ENCODE measurements at regions not wholly inside any gene's neighbourhood (a gene's known extent, or its start where the extent isn't known, plus 50 kb on each side); places are given as distances from the start of the nearest gene placed in this dataset.

- no peaks in the 10 kb centered on the region for H3K36me3 ChIP-seq
- TF ChIP-seq POLR2A (IDR thresholded peaks at IDR 0.05) (no peak), POLR2AphosphoS5 (IDR thresholded peaks at IDR 0.05) (no peak)
- TF ChIP-seq, protein P1, sequence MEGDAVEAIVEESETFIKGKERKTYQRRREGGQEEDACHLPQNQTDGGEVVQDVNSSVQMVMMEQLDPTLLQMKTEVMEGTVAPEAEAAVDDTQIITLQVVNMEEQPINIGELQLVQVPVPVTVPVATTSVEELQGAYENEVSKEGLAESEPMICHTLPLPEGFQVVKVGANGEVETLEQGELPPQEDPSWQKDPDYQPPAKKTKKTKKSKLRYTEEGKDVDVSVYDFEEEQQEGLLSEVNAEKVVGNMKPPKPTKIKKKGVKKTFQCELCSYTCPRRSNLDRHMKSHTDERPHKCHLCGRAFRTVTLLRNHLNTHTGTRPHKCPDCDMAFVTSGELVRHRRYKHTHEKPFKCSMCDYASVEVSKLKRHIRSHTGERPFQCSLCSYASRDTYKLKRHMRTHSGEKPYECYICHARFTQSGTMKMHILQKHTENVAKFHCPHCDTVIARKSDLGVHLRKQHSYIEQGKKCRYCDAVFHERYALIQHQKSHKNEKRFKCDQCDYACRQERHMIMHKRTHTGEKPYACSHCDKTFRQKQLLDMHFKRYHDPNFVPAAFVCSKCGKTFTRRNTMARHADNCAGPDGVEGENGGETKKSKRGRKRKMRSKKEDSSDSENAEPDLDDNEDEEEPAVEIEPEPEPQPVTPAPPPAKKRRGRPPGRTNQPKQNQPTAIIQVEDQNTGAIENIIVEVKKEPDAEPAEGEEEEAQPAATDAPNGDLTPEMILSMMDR (IDR thresholded peaks at IDR 0.05): no peak
- H3K27ac ChIP-seq: no peak overlapping the region
- H3K9me3 ChIP-seq: no peaks in the 10 kb centered on the region
- intact Hi-C loops (cut with DNase I): no loop called here
- no peaks in the 10 kb centered on the region for H3K4me1 ChIP-seq (replicated peaks)
- no peak overlapping the region for H3K4me3 ChIP-seq
- WGBS: 95% methylated on average over 9 of the region's 9 CpGs
- H3K27me3 ChIP-seq (replicated peaks; ENCODE audit: insufficient read depth): no peaks in the 10 kb centered on the region
- DNase-seq (ENCODE audit: low spot score): no peak
These were observed 220.5 kb upstream of the SLCO3A1 start for GRCh38 chr15:91632981-91633380.

DNA sequence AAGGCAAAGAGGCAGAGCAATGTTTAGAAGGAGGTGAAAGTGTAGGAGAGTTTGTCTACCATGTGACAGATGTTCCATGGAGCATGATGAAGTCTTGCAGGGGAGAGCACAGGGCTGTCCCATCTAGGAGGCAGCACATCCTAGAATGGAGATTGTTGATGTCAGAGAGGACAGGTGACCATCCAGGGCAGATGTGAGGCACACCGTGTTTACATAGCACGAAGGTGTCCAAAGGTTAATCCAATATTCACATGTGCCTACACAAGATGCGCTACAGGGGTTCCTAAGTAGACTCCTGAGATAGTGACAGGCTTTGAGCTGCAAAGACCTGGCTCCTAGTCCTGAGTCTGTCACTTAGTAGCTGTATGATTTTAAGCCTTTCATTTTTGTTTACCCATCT, 219.3 kb upstream of the SLCO3A1 start:
- no peak overlapping the region for H3K4me3 ChIP-seq
- H3K27ac ChIP-seq: no peak overlapping the region
- intact Hi-C loops (cut with DNase I): no loop called here
- no peaks in the 10 kb centered on the region for H3K36me3 ChIP-seq
- no peaks in the 10 kb centered on the region for H3K4me1 ChIP-seq (replicated peaks)
- H3K27me3 ChIP-seq (replicated peaks; ENCODE audit: insufficient read depth): no peaks in the 10 kb centered on the region
- H3K9me3 ChIP-seq: no peaks in the 10 kb centered on the region
- DNase-seq (ENCODE audit: low spot score): no peak
- 91% methylated on average over 3 of the region's 3 CpGs for WGBS
- TF ChIP-seq, protein P1 (IDR thresholded peaks at IDR 0.05): no peak
- TF ChIP-seq POLR2AphosphoS5 (IDR thresholded peaks at IDR 0.05) (no peak), POLR2A (IDR thresholded peaks at IDR 0.05) (no peak)

GRCh38 chr15:91635080-91635479, 218.4 kb upstream of the SLCO3A1 start:
- H3K4me3 ChIP-seq: no peak overlapping the region
- TF ChIP-seq POLR2A (IDR thresholded peaks at IDR 0.05) (no peak), POLR2AphosphoS5 (IDR thresholded peaks at IDR 0.05) (no peak)
- TF ChIP-seq, protein P1 (IDR thresholded peaks at IDR 0.05): no peak
- H3K4me1 ChIP-seq (replicated peaks): no peaks in the 10 kb centered on the region
- DNase-seq (ENCODE audit: low spot score): no peak
- 81% methylated on average over 2 of the region's 2 CpGs for WGBS
- H3K27ac ChIP-seq: no peak overlapping the region
- H3K36me3 ChIP-seq: no peaks in the 10 kb centered on the region
- intact Hi-C loops (cut with DNase I): no loop called here
- H3K27me3 ChIP-seq (replicated peaks; ENCODE audit: insufficient read depth): no peaks in the 10 kb centered on the region
- H3K9me3 ChIP-seq: no peaks in the 10 kb centered on the region

GRCh38 chr15:91635641-91636040, 217.9 kb upstream of the SLCO3A1 start:
- Histone ChIP-seq H3K4me1 (replicated peaks) (no peaks in the 10 kb centered on the region), H3K27me3 (replicated peaks; ENCODE audit: insufficient read depth) (no peaks in the 10 kb centered on the region)

DNA sequence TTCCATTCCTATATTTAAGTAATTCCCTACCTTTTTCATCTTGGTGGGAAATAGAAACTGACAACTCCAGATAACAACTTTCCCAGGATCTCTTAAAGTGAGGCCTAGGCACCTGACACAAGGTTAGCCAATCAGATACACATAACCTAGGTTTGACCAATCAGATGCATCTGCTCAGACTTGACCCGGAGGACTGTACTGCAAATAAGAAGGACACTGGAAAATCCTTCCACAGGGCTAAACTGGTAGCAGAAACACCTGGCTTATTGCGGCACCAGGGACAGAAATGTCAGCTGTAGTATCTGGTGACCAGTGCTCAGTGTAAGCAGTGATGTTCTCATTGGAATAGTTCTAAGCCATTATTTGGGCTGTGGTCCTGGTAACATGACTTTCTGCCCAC, 204.5 kb upstream of the SLCO3A1 start:
- peaks cover 0 to 3% of the 10 kb centered on the region in 2 donors for H3K36me3 ChIP-seq
- intact Hi-C loops (cut with DNase I): no loop called here
- no peaks in the 10 kb centered on the region for H3K9me3 ChIP-seq
- no peaks in the 10 kb centered on the region for H3K27me3 ChIP-seq (replicated peaks; ENCODE audit: insufficient read depth)
- no peak for DNase-seq (ENCODE audit: low spot score)
- H3K27ac ChIP-seq: no peak overlapping the region
- WGBS: 95% methylated on average over 2 of the region's 2 CpGs
- no peaks in the 10 kb centered on the region for H3K4me1 ChIP-seq (replicated peaks)
- H3K4me3 ChIP-seq: no peak overlapping the region
- TF ChIP-seq POLR2A (IDR thresholded peaks at IDR 0.05): no peak
- TF ChIP-seq, protein P1 (IDR thresholded peaks at IDR 0.05): no peak
- no peak for TF ChIP-seq POLR2AphosphoS5 (IDR thresholded peaks at IDR 0.05)

More at GRCh38 chr15:91635641-91636040, 217.9 kb upstream of the SLCO3A1 start:
- H3K4me3 ChIP-seq: no peak overlapping the region
- H3K27ac ChIP-seq: no peak overlapping the region
- no peaks in the 10 kb centered on the region for H3K36me3 ChIP-seq
- H3K9me3 ChIP-seq: no peaks in the 10 kb centered on the region
- intact Hi-C loops (cut with DNase I): no loop called here
- no peak for DNase-seq (ENCODE audit: low spot score)
- TF ChIP-seq POLR2AphosphoS5 (IDR thresholded peaks at IDR 0.05) (no peak), POLR2A (IDR thresholded peaks at IDR 0.05) (no peak)
- TF ChIP-seq, protein P1 (IDR thresholded peaks at IDR 0.05): no peak
- 97% methylated on average over 1 of the region's 1 CpG for WGBS
